ENCODE measurements at regions not wholly inside any gene's neighbourhood (a gene's known extent, or its start where the extent isn't known, plus 50 kb on each side); places are given as distances from the start of the nearest gene placed in this dataset.

DNA sequence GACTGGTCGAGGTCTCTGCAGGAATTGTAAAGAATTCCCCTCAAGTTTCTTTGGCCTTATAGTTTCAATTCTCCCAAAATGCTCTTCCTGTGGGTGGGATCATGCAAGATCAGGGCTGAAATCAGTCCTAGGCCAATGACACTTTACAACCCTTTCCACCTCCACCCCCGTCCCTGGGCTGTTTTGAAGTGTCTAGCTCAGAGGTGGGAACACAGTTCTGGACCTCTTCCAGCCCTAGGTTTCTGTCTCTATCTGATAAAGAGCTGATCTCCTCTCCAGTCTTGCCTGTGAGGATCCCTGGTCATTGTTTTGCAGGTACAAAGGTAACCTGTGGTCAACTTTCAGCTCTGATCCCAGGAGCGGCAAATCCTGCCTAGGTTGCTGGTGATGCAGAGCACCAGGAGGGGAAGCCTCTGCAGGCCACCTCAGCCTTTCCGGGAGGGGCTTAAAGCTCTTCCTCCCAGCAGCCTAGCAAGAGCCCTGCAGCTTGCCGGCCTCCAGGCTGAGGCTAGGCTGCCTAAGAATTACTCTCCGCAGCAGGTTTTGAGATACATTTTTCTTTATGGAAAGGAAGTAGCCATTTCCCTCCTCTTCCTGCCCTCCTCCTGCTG is 69.8 kb upstream of the WIPF1 start:
- no peak for DNase-seq

DNA sequence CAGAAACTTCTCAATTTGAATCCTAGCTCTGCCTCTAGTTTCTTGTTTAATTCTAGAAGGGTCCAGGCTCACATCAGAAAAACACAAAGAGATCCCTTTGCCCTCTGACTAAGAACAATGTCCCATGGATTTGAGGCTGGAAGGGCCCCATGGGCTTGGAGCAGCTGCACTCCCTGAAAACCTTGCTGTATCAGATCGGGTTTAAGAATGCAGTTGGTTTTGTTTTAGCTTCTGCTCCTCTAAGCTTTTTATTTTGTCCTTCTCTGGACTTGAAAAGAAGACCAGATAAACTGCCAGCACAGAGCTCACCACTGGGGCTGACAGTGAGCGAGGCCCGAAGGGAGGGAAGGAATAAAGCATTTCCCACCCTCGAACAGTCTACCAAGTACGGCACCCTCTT is 69.2 kb upstream of the WIPF1 start:
- peak; percentile 59 for DNase-seq

DNA sequence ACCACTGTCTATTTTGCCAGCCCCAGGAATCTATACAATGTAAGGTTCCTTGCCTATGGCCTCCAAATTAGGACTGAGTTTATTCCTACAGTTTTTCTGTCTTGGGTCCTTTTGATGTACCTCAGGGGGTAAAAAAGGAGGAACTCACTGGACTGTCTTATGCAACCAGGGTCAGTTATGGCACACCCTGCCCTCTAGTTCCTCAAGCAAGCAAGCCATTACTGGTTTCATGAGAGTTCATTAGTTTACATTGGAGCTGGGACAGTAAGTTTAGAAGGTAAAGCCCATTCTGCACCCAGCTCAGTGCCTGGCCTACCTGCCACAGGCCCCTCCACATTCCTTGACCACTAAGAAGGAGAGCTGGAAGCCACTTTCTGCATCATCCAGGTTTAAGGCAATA is 68.7 kb upstream of the WIPF1 start:
- DNase-seq, result no peak

- DNase-seq, result no peak
These were observed 66.6 kb upstream of the WIPF1 start for GRCh38 chr2:174664084-174664759.

GRCh38 chr2:174663550-174663949 is 65.9 kb upstream of the WIPF1 start:
- DNase-seq, result no peak

- no peak for DNase-seq
These were observed 65.3 kb upstream of the WIPF1 start for GRCh38 chr2:174662859-174663258.

GRCh38 chr2:174662459-174662858 is 64.9 kb upstream of the WIPF1 start:
- DNase-seq, result no peak

- DNase-seq, result no peak
These were observed 63.5 kb upstream of the WIPF1 start for GRCh38 chr2:174660984-174661675.

GRCh38 chr2:174659069-174659900 is 61.7 kb upstream of the WIPF1 start:
- no peak for DNase-seq

DNA sequence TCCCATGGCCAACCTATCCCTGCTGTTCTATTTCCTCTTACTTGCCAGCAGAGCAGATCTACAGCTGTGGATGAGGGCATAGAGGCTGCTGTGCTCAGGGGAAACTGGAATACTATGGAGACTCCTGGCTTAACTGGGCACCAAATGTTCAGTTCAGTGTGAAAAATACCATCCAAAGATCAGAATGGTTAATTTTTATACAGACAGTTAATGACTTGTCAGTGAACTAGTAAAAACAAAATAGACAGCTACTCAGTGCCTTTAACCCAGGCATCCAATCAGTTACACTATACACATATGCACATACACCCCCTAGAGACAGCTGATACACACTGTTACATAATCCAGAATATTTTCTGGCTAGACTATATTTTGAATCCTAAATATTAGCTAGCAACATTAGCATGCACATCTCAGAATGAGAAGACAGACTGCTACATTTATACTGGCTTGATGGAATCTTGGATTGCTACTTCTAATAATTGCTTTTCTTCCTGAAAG is 59.1 kb upstream of the WIPF1 start:
- no peak for DNase-seq

- no peak for DNase-seq
These were observed 58.4 kb upstream of the WIPF1 start for GRCh38 chr2:174656035-174656434.

DNA sequence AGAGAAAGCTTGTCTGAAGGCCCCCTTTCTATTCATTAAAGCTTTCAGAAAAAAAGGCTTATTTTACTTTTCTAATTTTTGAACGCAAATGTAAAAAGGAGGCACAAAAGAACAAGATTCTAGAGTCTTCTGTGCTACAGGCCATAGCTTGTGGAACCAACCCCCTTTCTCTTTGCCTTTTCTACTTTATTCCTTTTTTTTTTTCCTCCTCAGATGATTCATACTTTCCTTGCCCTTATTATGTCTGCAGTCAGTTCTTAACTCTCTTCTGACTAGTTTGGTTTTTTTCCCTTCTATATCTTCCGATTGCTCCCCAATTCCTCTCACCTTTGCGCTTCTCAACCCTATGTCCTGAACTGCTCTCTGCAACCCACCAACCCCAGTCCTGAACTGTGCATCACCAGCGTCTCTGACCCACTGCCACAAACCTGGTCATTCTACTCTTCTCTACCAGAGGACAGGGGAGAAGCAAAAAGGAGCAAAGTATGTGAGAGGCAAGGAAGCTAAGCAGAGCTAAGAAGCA is 56.9 kb upstream of the WIPF1 start:
- DNase-seq, result no peak

GRCh38 chr2:174648896-174649295 is 51.3 kb upstream of the WIPF1 start:
- no peak for DNase-seq

Measured in midbrain (tissue), 1 donor.